HPDE6-E6E7 (cell line): ENCODE measurements at regions not wholly inside any gene's neighbourhood (a gene's known extent, or its start where the extent isn't known, plus 50 kb on each side); places are given as distances from the start of the nearest gene placed in this dataset.
"Not testable (repeated sequence)": the region's sequence is repeated elsewhere in the genome, so short reads cannot be mapped to it uniquely, and the experiment has no call there.

Experiments
- DNase-seq: peaks from one replicate; pipeline ENCODE4 v3.0.0; 2011; ENCODE audit warnings: missing footprints; ENCODE audit errors: extremely low spot score

GRCh38 chr9:16052757-16053530, 500.1 kb downstream of the CCDC171 start:
- DNase-seq = no peak

- DNase-seq = no peak
Measured at GRCh38 chr9:16057541-16057940, 504.7 kb downstream of the CCDC171 start.

- peak; percentile 26 for DNase-seq
Measured at GRCh38 chr9:16058131-16058549, 505.3 kb downstream of the CCDC171 start.

GRCh38 chr9:16060436-16061129, 507.7 kb downstream of the CCDC171 start:
- no peak for DNase-seq

GRCh38 chr9:16062542-16063240, 509.8 kb downstream of the CCDC171 start:
- peak; percentile 98 for DNase-seq

GRCh38 chr9:16063241-16063591, 510.4 kb downstream of the CCDC171 start:
- DNase-seq = no peak

GRCh38 chr9:16064771-16065170, 511.9 kb downstream of the CCDC171 start:
- no peak for DNase-seq

- DNase-seq = not testable (repeated sequence)
Measured at GRCh38 chr9:16066201-16066600, 513.4 kb downstream of the CCDC171 start.

- no peak for DNase-seq
Measured at GRCh38 chr9:16068476-16068875, 515.6 kb downstream of the CCDC171 start.

- DNase-seq = no peak
Measured at GRCh38 chr9:16069249-16069648, 516.4 kb downstream of the CCDC171 start.

- no peak for DNase-seq
Measured at GRCh38 chr9:16069671-16070454, 517.0 kb downstream of the CCDC171 start.

- no peak for DNase-seq
Measured at GRCh38 chr9:16070455-16071145, 517.8 kb downstream of the CCDC171 start.

GRCh38 chr9:16071400-16071799, 518.6 kb downstream of the CCDC171 start:
- no peak for DNase-seq

- DNase-seq = no peak
Measured at GRCh38 chr9:16074963-16075362, 522.1 kb downstream of the CCDC171 start.

- no peak for DNase-seq
Measured at GRCh38 chr9:16075696-16076095, 522.9 kb downstream of the CCDC171 start.

- DNase-seq = no peak
Measured at GRCh38 chr9:16076511-16076910, 523.7 kb downstream of the CCDC171 start.

- no peak for DNase-seq
Measured at GRCh38 chr9:16082796-16083195, 530.0 kb downstream of the CCDC171 start.

- no peak for DNase-seq
Measured at GRCh38 chr9:16085167-16085726, 532.4 kb downstream of the CCDC171 start.

GRCh38 chr9:16090907-16091629, 538.2 kb downstream of the CCDC171 start:
- no peak for DNase-seq
